ENCODE measurements at regions not wholly inside any gene's neighbourhood (a gene's known extent, or its start where the extent isn't known, plus 50 kb on each side); places are given as distances from the start of the nearest gene placed in this dataset.

DNA sequence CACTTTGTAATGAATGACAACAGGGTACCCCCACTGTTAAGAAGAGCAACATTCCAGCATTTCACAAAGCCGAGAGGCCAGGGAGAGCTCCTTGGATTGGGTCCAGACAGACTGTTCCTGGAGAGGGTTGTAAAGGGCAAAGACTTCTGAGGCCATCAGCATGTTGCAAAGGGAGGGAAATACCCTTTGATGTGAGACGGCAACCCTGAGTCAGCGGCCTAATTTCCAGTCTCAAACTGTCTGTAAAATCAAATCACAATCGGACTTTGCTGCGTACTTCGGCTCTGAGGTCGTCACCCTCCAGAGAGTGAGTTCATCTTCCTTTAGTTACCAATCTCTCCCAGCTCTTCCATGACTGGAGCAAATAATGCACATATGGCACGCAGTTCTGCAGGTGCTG lies 101.0 kb upstream of the DTNBP1 start:
- WGBS = 28% methylated on average over 8 of the region's 8 CpGs
- H3K4me3 ChIP-seq (ENCODE audit: insufficient read depth in 1 of 2, low read depth in 1 of 2, low read length in 2 of 2) = no peak overlapping the region
- no peak overlapping the region for H2AK5ac ChIP-seq (ENCODE audit: low read length, severe bottlenecking)
- H3K27ac ChIP-seq (ENCODE audit: low read length, poor library complexity, severe bottlenecking) = peak overlapping the region; percentile 11
- H3K4me2 ChIP-seq (ENCODE audit: low read length, poor library complexity, severe bottlenecking) = peak overlapping the region; percentile 26
- H3K36me3 ChIP-seq (ENCODE audit: control insufficient read depth in 1 of 2, insufficient read depth in 2 of 2, low read depth in 1 of 2, low read length in 2 of 2) = no peaks in the 10 kb centered on the region
- peak; percentile 82 for DNase-seq
- no peak overlapping the region for H2BK120ac ChIP-seq (ENCODE audit: low read depth, low read length)
- H3K4me1 ChIP-seq (ENCODE audit: control insufficient read depth, insufficient read depth, low read depth, low read length) = peaks cover 2% of the 10 kb centered on the region
- no peak overlapping the region for H2BK5ac ChIP-seq (ENCODE audit: low read depth, low read length, poor library complexity, severe bottlenecking)
- no peak overlapping the region for H3K18ac ChIP-seq (ENCODE audit: low read depth in 1 of 2, low read length in 2 of 2)
- no peak overlapping the region for H4K91ac ChIP-seq (ENCODE audit: low read length)
- no peak overlapping the region for H2AFZ ChIP-seq (ENCODE audit: low read depth, low read length)
- no peaks in the 10 kb centered on the region for H3K27me3 ChIP-seq (ENCODE audit: control insufficient read depth in 1 of 2, insufficient read depth in 1 of 2, low read length in 2 of 2)
- no peak overlapping the region for H2BK12ac ChIP-seq (ENCODE audit: low read length in 2 of 2)
- no peaks in the 10 kb centered on the region for H3K79me1 ChIP-seq (replicated peaks; ENCODE audit: low read length, poor library complexity, severe bottlenecking)
- H3K23ac ChIP-seq (ENCODE audit: low read length in 2 of 2) = no peak overlapping the region
- no peaks in the 10 kb centered on the region for H3K9me3 ChIP-seq (ENCODE audit: control insufficient read depth, low read length)
- no peak overlapping the region for H3K4ac ChIP-seq (ENCODE audit: low read depth in 1 of 2, low read length in 2 of 2)
- no peak overlapping the region for H3K9ac ChIP-seq (ENCODE audit: low read length)
- H2BK15ac ChIP-seq (ENCODE audit: low read depth, poor library complexity, severe bottlenecking) = no peak overlapping the region
- no peak overlapping the region for H3K14ac ChIP-seq (ENCODE audit: low read length in 2 of 2)
- H4K8ac ChIP-seq (ENCODE audit: low read length) = no peak overlapping the region

GRCh38 chr6:15763364-15763763 lies 100.5 kb upstream of the DTNBP1 start:
- H3K4me3 ChIP-seq (ENCODE audit: insufficient read depth in 1 of 2, low read depth in 1 of 2, low read length in 2 of 2) = no peak overlapping the region
- H3K4ac ChIP-seq (ENCODE audit: low read depth in 1 of 2, low read length in 2 of 2) = no peak overlapping the region
- no peak overlapping the region for H3K18ac ChIP-seq (ENCODE audit: low read depth in 1 of 2, low read length in 2 of 2)
- H4K8ac ChIP-seq (ENCODE audit: low read length) = no peak overlapping the region
- no peak overlapping the region for H3K14ac ChIP-seq (ENCODE audit: low read length in 2 of 2)
- H3K36me3 ChIP-seq (ENCODE audit: control insufficient read depth in 1 of 2, insufficient read depth in 2 of 2, low read depth in 1 of 2, low read length in 2 of 2) = no peaks in the 10 kb centered on the region
- no peak overlapping the region for H2BK5ac ChIP-seq (ENCODE audit: low read depth, low read length, poor library complexity, severe bottlenecking)
- no peak overlapping the region for H2AK5ac ChIP-seq (ENCODE audit: low read length, severe bottlenecking)
- no peaks in the 10 kb centered on the region for H3K79me1 ChIP-seq (replicated peaks; ENCODE audit: low read length, poor library complexity, severe bottlenecking)
- H3K9ac ChIP-seq (ENCODE audit: low read length) = no peak overlapping the region
- H2BK15ac ChIP-seq (ENCODE audit: low read depth, poor library complexity, severe bottlenecking) = no peak overlapping the region
- no peaks in the 10 kb centered on the region for H3K9me3 ChIP-seq (ENCODE audit: control insufficient read depth, low read length)
- WGBS = 88% methylated on average over 3 of the region's 3 CpGs
- no peak overlapping the region for H4K91ac ChIP-seq (ENCODE audit: low read length)
- DNase-seq = peak; percentile 19
- peak overlapping the region; percentile 35 for H3K27ac ChIP-seq (ENCODE audit: low read length, poor library complexity, severe bottlenecking)
- H3K23ac ChIP-seq (ENCODE audit: low read length in 2 of 2) = no peak overlapping the region
- no peak overlapping the region for H2AFZ ChIP-seq (ENCODE audit: low read depth, low read length)
- H3K4me2 ChIP-seq (ENCODE audit: low read length, poor library complexity, severe bottlenecking) = no peak overlapping the region
- H3K4me1 ChIP-seq (ENCODE audit: control insufficient read depth, insufficient read depth, low read depth, low read length) = peaks cover 3% of the 10 kb centered on the region
- no peak overlapping the region for H2BK12ac ChIP-seq (ENCODE audit: low read length in 2 of 2)
- no peaks in the 10 kb centered on the region for H3K27me3 ChIP-seq (ENCODE audit: control insufficient read depth in 1 of 2, insufficient read depth in 1 of 2, low read length in 2 of 2)
- H2BK120ac ChIP-seq (ENCODE audit: low read depth, low read length) = no peak overlapping the region

DNA sequence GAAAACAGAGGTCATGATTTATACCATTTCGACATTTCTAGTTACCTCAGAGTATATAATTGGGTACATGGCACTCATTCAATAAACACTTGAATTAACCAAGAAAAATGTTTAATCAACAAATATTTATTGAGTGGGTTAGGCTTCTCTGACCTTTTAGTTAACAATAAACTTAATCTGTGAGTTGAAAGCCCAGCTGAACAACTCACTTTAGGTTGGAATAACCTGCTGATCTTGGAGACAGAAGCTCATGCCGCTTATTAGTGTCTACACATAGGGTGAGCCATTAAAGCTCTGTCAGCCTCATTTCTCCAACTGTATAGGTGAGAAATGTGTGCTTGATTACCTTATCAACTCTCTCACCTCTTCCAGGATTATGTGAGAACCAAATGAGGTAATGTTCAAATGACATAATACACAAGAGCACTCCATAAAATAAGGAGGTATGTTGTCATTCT lies 98.2 kb upstream of the DTNBP1 start:
- H3K14ac ChIP-seq (ENCODE audit: low read length in 2 of 2) = no peak overlapping the region
- H2BK120ac ChIP-seq (ENCODE audit: low read depth, low read length) = no peak overlapping the region
- H2BK5ac ChIP-seq (ENCODE audit: low read depth, low read length, poor library complexity, severe bottlenecking) = no peak overlapping the region
- no peak overlapping the region for H4K91ac ChIP-seq (ENCODE audit: low read length)
- H3K4ac ChIP-seq (ENCODE audit: low read depth in 1 of 2, low read length in 2 of 2) = no peak overlapping the region
- H2BK15ac ChIP-seq (ENCODE audit: low read depth, poor library complexity, severe bottlenecking) = no peak overlapping the region
- H2AK5ac ChIP-seq (ENCODE audit: low read length, severe bottlenecking) = no peak overlapping the region
- H4K8ac ChIP-seq (ENCODE audit: low read length) = no peak overlapping the region
- no peak overlapping the region for H3K18ac ChIP-seq (ENCODE audit: low read depth in 1 of 2, low read length in 2 of 2)
- H3K27ac ChIP-seq (ENCODE audit: low read length, poor library complexity, severe bottlenecking) = no peak overlapping the region
- H3K9me3 ChIP-seq (ENCODE audit: control insufficient read depth, low read length) = no peaks in the 10 kb centered on the region
- no peak overlapping the region for H2BK12ac ChIP-seq (ENCODE audit: low read length in 2 of 2)
- no peaks in the 10 kb centered on the region for H3K27me3 ChIP-seq (ENCODE audit: control insufficient read depth in 1 of 2, insufficient read depth in 1 of 2, low read length in 2 of 2)
- H3K4me1 ChIP-seq (ENCODE audit: control insufficient read depth, insufficient read depth, low read depth, low read length) = peaks cover 3% of the 10 kb centered on the region
- WGBS = 100% methylated on average over 1 of the region's 2 CpGs
- no peak overlapping the region for H3K23ac ChIP-seq (ENCODE audit: low read length in 2 of 2)
- no peaks in the 10 kb centered on the region for H3K36me3 ChIP-seq (ENCODE audit: control insufficient read depth in 1 of 2, insufficient read depth in 2 of 2, low read depth in 1 of 2, low read length in 2 of 2)
- H3K4me2 ChIP-seq (ENCODE audit: low read length, poor library complexity, severe bottlenecking) = no peak overlapping the region
- H3K9ac ChIP-seq (ENCODE audit: low read length) = no peak overlapping the region
- DNase-seq = no peak
- no peak overlapping the region for H2AFZ ChIP-seq (ENCODE audit: low read depth, low read length)
- H3K79me1 ChIP-seq (replicated peaks; ENCODE audit: low read length, poor library complexity, severe bottlenecking) = no peaks in the 10 kb centered on the region
- no peak overlapping the region for H3K4me3 ChIP-seq (ENCODE audit: insufficient read depth in 1 of 2, low read depth in 1 of 2, low read length in 2 of 2)

- no peak overlapping the region for H2AK5ac ChIP-seq (ENCODE audit: low read length, severe bottlenecking)
- H3K4me3 ChIP-seq (ENCODE audit: insufficient read depth in 1 of 2, low read depth in 1 of 2, low read length in 2 of 2) = no peak overlapping the region
- no peak overlapping the region for H2BK15ac ChIP-seq (ENCODE audit: low read depth, poor library complexity, severe bottlenecking)
- no peaks in the 10 kb centered on the region for H3K79me1 ChIP-seq (replicated peaks; ENCODE audit: low read length, poor library complexity, severe bottlenecking)
- H3K23ac ChIP-seq (ENCODE audit: low read length in 2 of 2) = no peak overlapping the region
- no peak overlapping the region for H3K4me2 ChIP-seq (ENCODE audit: low read length, poor library complexity, severe bottlenecking)
- no peak overlapping the region for H2BK5ac ChIP-seq (ENCODE audit: low read depth, low read length, poor library complexity, severe bottlenecking)
- 98% methylated on average over 34 of the region's 36 CpGs for WGBS
- H2BK12ac ChIP-seq (ENCODE audit: low read length in 2 of 2) = peak overlapping the region in 1 of 2 experiments; percentile 52
- H3K27ac ChIP-seq (ENCODE audit: low read length, poor library complexity, severe bottlenecking) = no peak overlapping the region
- H4K8ac ChIP-seq (ENCODE audit: low read length) = no peak overlapping the region
- H3K36me3 ChIP-seq (ENCODE audit: control insufficient read depth in 1 of 2, insufficient read depth in 2 of 2, low read depth in 1 of 2, low read length in 2 of 2) = no peaks in the 10 kb centered on the region
- DNase-seq = no peak
- H3K9ac ChIP-seq (ENCODE audit: low read length) = no peak overlapping the region
- peaks cover 5% of the 10 kb centered on the region for H3K4me1 ChIP-seq (ENCODE audit: control insufficient read depth, insufficient read depth, low read depth, low read length)
- no peaks in the 10 kb centered on the region for H3K9me3 ChIP-seq (ENCODE audit: control insufficient read depth, low read length)
- H3K27me3 ChIP-seq (ENCODE audit: control insufficient read depth in 1 of 2, insufficient read depth in 1 of 2, low read length in 2 of 2) = no peaks in the 10 kb centered on the region
- no peak overlapping the region for H2BK120ac ChIP-seq (ENCODE audit: low read depth, low read length)
- H3K4ac ChIP-seq (ENCODE audit: low read depth in 1 of 2, low read length in 2 of 2) = no peak overlapping the region
- peak overlapping the region in 1 of 2 experiments; percentile 18 for H3K14ac ChIP-seq (ENCODE audit: low read length in 2 of 2)
- H4K91ac ChIP-seq (ENCODE audit: low read length) = peak overlapping the region; percentile 50
- H2AFZ ChIP-seq (ENCODE audit: low read depth, low read length) = no peak overlapping the region
- no peak overlapping the region for H3K18ac ChIP-seq (ENCODE audit: low read depth in 1 of 2, low read length in 2 of 2)
These were observed 95.9 kb upstream of the DTNBP1 start for GRCh38 chr6:15758631-15759215.
